ENCODE measurements at regions not wholly inside any gene's neighbourhood (a gene's known extent, or its start where the extent isn't known, plus 50 kb on each side); places are given as distances from the start of the nearest gene placed in this dataset.
A peak's percentile ranks its signal among the peaks of the same experiment; 100 is the strongest.

- TF ChIP-seq, protein P1, sequence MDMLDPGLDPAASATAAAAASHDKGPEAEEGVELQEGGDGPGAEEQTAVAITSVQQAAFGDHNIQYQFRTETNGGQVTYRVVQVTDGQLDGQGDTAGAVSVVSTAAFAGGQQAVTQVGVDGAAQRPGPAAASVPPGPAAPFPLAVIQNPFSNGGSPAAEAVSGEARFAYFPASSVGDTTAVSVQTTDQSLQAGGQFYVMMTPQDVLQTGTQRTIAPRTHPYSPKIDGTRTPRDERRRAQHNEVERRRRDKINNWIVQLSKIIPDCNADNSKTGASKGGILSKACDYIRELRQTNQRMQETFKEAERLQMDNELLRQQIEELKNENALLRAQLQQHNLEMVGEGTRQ (IDR thresholded peaks at IDR 0.05; ENCODE audit: low read depth, low read length): no peak
- TF ChIP-seq RAD21 (IDR thresholded peaks at IDR 0.05; ENCODE audit: low read length): peak; percentile 7; the same call in 1 of the 2 replicates
Measured at GRCh38 chr6:110534731-110535492, 58.5 kb upstream of the SLC22A16 start.
